Panc1 (cell line): ENCODE measurements at regions not wholly inside any gene's neighbourhood (a gene's known extent, or its start where the extent isn't known, plus 50 kb on each side); places are given as distances from the start of the nearest gene placed in this dataset.

Source experiments
- ATAC-seq: fragments of 200-7000 bp; cut with Tn5 transposase; 2 replicates; pipeline ENCODE4 v1.9.1; 2020; ENCODE audit warnings: mild to moderate bottlenecking, moderate library complexity
- BruUV-seq: library from RNA; stranded (reverse); fragments of 400-500 nt; replicated peaks from 2 replicates; lab custom pipeline; 2021; lab: Mats Ljungman, UMichigan
- CTCF ChIA-PET: fragments of 300-600 bp; sonication (Branson Sonifier 250); formaldehyde crosslinking; loops from one replicate; lab custom pipeline; 2022; ENCODE audit warnings: antibody characterized with exemption; lab: Charles Lee
- POLR2A ChIA-PET: fragments of 300-600 bp; sonication (Branson Sonifier 250); formaldehyde crosslinking; loops from one replicate; lab custom pipeline; 2022; ENCODE audit warnings: antibody characterized with exemption; lab: Charles Lee
- DNase-seq: peaks from one replicate; pipeline ENCODE4 v3.0.0-alpha.2; 2010; ENCODE audit warnings: low read depth, low spot score
- H3K27ac ChIP-seq: 2 replicates; pipeline ENCODE4 v1.5.1; 2011; ENCODE audit warnings: mild to moderate bottlenecking, low read length, inconsistent platforms
- H3K27me3 ChIP-seq: fragments of 200-500 bp; sonication (Bioruptor generic); 2 replicates; pipeline ENCODE4 v1.6.0; 2014; ENCODE audit warnings: low read length, inconsistent platforms; ENCODE audit not compliant: control insufficient read depth, insufficient read depth
- H3K36me3 ChIP-seq: fragments of 200-500 bp; sonication (Bioruptor generic); 2 replicates; pipeline ENCODE4 v1.5.1; 2014; ENCODE audit warnings: inconsistent platforms, mild to moderate bottlenecking, low read length, moderate library complexity; ENCODE audit not compliant: control insufficient read depth, insufficient read depth
- H3K4me1 ChIP-seq: 2 replicates; pipeline ENCODE4 v1.5.1; 2011; ENCODE audit warnings: inconsistent platforms, mild to moderate bottlenecking, low read length, moderate library complexity; ENCODE audit not compliant: control insufficient read depth, insufficient read depth
- H3K4me3 ChIP-seq, 2 experiments: 2 replicates each; pipeline ENCODE4 v1.5.1; 2011 to 2012; ENCODE audit warnings: low read depth in 2 of 2, low read length in 2 of 2, mild to moderate bottlenecking in 2 of 2, inconsistent platforms in 1 of 2, moderate library complexity in 1 of 2
- H3K9me3 ChIP-seq: fragments of 200-500 bp; sonication (Bioruptor generic); 2 replicates; pipeline ENCODE4 v1.5.1; 2014; ENCODE audit warnings: low read depth, mild to moderate bottlenecking, inconsistent platforms, low read length, moderate library complexity; ENCODE audit not compliant: control insufficient read depth, insufficient read depth
- CTCF ChIP-seq: fragments of 450-650 bp; IDR thresholded peaks from 2 replicates; pipeline ENCODE4 v1.5.1; 2017; ENCODE audit warnings: mild to moderate bottlenecking
- POLR2AphosphoS5 ChIP-seq: IDR thresholded peaks from 2 replicates; pipeline ENCODE4 v1.6.1; 2012; ENCODE audit warnings: mild to moderate bottlenecking, low read depth, low read length, moderate library complexity
- SIN3A ChIP-seq: IDR thresholded peaks from 2 replicates; pipeline ENCODE4 v1.6.1; 2012; ENCODE audit warnings: low read depth, mild to moderate bottlenecking, low read length, moderate library complexity, borderline replicate concordance; ENCODE audit not compliant: insufficient read depth
- TCF7L2 ChIP-seq: IDR thresholded peaks from 2 replicates; pipeline ENCODE4 v1.6.1; 2011; ENCODE audit warnings: mild to moderate bottlenecking, low read depth, low read length, inconsistent platforms
- in situ Hi-C: cut with HindIII; loops from 2 replicates; pipeline ENCODE4 v1.10.0; 2016; ENCODE audit warnings: low sequenced_read_pairs, low pct_unique_long_range_greater_than_20kb
- intact Hi-C: fragments of 100-400 bp; cut with micrococcal nuclease; formaldehyde crosslinking; loops from one replicate; pipeline ENCODE4 v1.10.0; 2022; ENCODE audit not compliant: unreplicated experiment
- TF ChIP-seq, protein P1 (sequence below), 2 experiments: IDR thresholded peaks; 2 replicates each; pipeline ENCODE4 v1.6.1; 2011 to 2012; ENCODE audit warnings: low read depth in 2 of 2, control low read depth in 1 of 2, low read length in 1 of 2, mild to moderate bottlenecking in 1 of 2, moderate library complexity in 1 of 2; ENCODE audit not compliant: insufficient read depth in 1 of 2

DNA sequence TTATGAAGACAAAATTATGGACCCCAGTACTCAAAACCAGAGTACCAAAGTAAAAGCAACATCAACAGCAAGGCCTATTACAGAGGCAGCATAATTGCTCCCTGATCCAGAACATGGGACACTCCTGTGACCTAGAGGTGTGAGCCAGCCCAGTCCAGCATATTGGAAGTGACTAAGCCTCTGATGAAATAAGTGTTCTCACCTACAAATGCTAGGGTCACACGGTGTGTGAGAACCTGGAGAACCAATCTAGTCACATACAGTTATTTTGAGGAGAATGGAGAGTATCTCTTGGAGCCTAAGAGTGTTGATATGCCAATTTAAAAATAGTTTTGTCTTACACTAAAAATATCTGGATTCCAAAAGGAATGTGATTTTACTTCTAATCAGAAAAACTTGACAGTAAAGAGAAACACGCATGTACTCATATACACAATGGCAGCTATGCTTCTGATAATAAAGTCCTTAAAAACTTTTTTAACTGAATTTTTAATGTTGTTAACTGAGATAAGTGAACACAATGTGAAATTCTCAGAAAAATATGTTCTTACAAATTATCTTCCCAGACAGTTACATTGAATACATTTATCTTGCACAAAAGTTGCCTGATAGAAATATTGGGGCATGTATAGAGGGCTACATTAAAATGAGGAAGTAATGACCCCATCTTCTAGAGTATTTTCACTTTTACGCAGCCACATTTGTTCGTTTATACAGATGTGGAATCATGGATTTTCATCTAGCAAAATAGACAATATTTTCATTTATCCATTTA lies 56.8 kb upstream of the CD36 start:
- no peak for DNase-seq
- no peak for TF ChIP-seq SIN3A
- TF ChIP-seq CTCF = no peak
- TF ChIP-seq, protein P1, sequence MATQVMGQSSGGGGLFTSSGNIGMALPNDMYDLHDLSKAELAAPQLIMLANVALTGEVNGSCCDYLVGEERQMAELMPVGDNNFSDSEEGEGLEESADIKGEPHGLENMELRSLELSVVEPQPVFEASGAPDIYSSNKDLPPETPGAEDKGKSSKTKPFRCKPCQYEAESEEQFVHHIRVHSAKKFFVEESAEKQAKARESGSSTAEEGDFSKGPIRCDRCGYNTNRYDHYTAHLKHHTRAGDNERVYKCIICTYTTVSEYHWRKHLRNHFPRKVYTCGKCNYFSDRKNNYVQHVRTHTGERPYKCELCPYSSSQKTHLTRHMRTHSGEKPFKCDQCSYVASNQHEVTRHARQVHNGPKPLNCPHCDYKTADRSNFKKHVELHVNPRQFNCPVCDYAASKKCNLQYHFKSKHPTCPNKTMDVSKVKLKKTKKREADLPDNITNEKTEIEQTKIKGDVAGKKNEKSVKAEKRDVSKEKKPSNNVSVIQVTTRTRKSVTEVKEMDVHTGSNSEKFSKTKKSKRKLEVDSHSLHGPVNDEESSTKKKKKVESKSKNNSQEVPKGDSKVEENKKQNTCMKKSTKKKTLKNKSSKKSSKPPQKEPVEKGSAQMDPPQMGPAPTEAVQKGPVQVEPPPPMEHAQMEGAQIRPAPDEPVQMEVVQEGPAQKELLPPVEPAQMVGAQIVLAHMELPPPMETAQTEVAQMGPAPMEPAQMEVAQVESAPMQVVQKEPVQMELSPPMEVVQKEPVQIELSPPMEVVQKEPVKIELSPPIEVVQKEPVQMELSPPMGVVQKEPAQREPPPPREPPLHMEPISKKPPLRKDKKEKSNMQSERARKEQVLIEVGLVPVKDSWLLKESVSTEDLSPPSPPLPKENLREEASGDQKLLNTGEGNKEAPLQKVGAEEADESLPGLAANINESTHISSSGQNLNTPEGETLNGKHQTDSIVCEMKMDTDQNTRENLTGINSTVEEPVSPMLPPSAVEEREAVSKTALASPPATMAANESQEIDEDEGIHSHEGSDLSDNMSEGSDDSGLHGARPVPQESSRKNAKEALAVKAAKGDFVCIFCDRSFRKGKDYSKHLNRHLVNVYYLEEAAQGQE (IDR thresholded peaks at IDR 0.05; ENCODE audit: insufficient read depth in 1 of 2, low read depth in 2 of 2, low read length in 1 of 2) = no peak
- TF ChIP-seq TCF7L2 = no peak
- intact Hi-C loops = no loop called here
- ATAC-seq = no peak
- no peak overlapping the region for H3K27ac ChIP-seq
- no peaks in the 10 kb centered on the region for H3K27me3 ChIP-seq
- no peaks in the 10 kb centered on the region for H3K9me3 ChIP-seq
- H3K36me3 ChIP-seq = no peaks in the 10 kb centered on the region
- CTCF ChIA-PET = no interaction called here
- no peaks in the 10 kb centered on the region for H3K4me1 ChIP-seq
- no peak overlapping the region for H3K4me3 ChIP-seq
- no TSS peak for BruUV-seq
- in situ Hi-C loops = no loop called here
- POLR2A ChIA-PET = no interaction called here

GRCh38 chr7:80583901-80584300 lies 54.5 kb upstream of the CD36 start:
- POLR2A ChIA-PET = no interaction called here

More at GRCh38 chr7:80583901-80584300, 54.5 kb upstream of the CD36 start:
- DNase-seq (no peak), ATAC-seq (no peak)
- TF ChIP-seq TCF7L2 (no peak), POLR2AphosphoS5 (no peak), SIN3A (no peak), CTCF (no peak)
- TF ChIP-seq, protein P1 (IDR thresholded peaks at IDR 0.05; ENCODE audit: insufficient read depth in 1 of 2, low read depth in 2 of 2, low read length in 1 of 2) = no peak
- intact Hi-C loops (no loop called here), in situ Hi-C loops (no loop called here)
- H3K4me3 ChIP-seq = no peak overlapping the region
- no peaks in the 10 kb centered on the region for H3K36me3 ChIP-seq
- no peak overlapping the region for H3K27ac ChIP-seq
- no TSS peak for BruUV-seq
- H3K27me3 ChIP-seq = no peaks in the 10 kb centered on the region
- CTCF ChIA-PET = no interaction called here
- no peaks in the 10 kb centered on the region for H3K4me1 ChIP-seq
- H3K9me3 ChIP-seq = no peaks in the 10 kb centered on the region
